Activated CD4-positive, alpha-beta T cell treated with anti-CD3 and anti-CD28 coated beads for 36 hours (primary cell): ENCODE measurements at regions not wholly inside any gene's neighbourhood (a gene's known extent, or its start where the extent isn't known, plus 50 kb on each side); places are given as distances from the start of the nearest gene placed in this dataset.
"Not testable (repeated sequence)": the region's sequence is repeated elsewhere in the genome, so short reads cannot be mapped to it uniquely, and the experiment has no call there.

Experiments
- ATAC-seq: fragments of 200-7000 bp; cut with Tn5 transposase; one replicate; pipeline ENCODE4 v1.10.0; 2021; ENCODE audit warnings: mild to moderate bottlenecking, moderate library complexity
- CTCF ChIA-PET: fragments of 350-600 bp; sonication (Branson Sonifier 250); formaldehyde crosslinking; loops from one replicate; lab custom pipeline; 2021; ENCODE audit warnings: antibody characterized with exemption; lab: Charles Lee
- POLR2A ChIA-PET: fragments of 350-600 bp; sonication (Branson Sonifier 250); formaldehyde crosslinking; loops from one replicate; lab custom pipeline; 2021; ENCODE audit warnings: antibody characterized with exemption, inconsistent platforms; lab: Charles Lee
- DNase-seq: peaks from one replicate; pipeline ENCODE4 v3.0.0-alpha.2; 2020
- H3K27ac Mint-ChIP-seq: one replicate; pipeline ENCODE4 v1.8.0; 2021; ENCODE audit warnings: mixed read lengths
- H3K27me3 Mint-ChIP-seq: one replicate; pipeline ENCODE4 v1.8.0; 2021; ENCODE audit warnings: mixed read lengths
- H3K36me3 Mint-ChIP-seq: one replicate; pipeline ENCODE4 v1.8.0; 2021; ENCODE audit warnings: low read depth, mixed read lengths
- H3K4me1 Mint-ChIP-seq: one replicate; pipeline ENCODE4 v1.8.0; 2021; ENCODE audit warnings: mixed read lengths
- H3K4me3 Mint-ChIP-seq: one replicate; pipeline ENCODE4 v1.8.0; 2021; ENCODE audit warnings: mild to moderate bottlenecking, moderate library complexity, mixed read lengths
- H3K9me3 Mint-ChIP-seq: one replicate; pipeline ENCODE4 v1.8.0; 2021; ENCODE audit warnings: low read depth, mixed read lengths
- intact Hi-C, 2 experiments: fragments of 100-400 bp; cut with DNase I in 1 of 2; cut with micrococcal nuclease in 1 of 2; formaldehyde crosslinking; loops; one replicate each; pipeline versions ENCODE4 v1.14.2 to v1.15.1; 2022 to 2024; cut with DNase I, micrococcal nuclease

GRCh38 chr2:87348556-87348955, 326.9 kb upstream of the PLGLB1 start:
- CTCF ChIA-PET, H3K4me1 Mint-ChIP-seq: not testable (repeated sequence)

GRCh38 chr2:87349006-87349405, 327.4 kb upstream of the PLGLB1 start:
- DNase-seq, H3K27me3 Mint-ChIP-seq, ATAC-seq, H3K9me3 Mint-ChIP-seq, H3K36me3 Mint-ChIP-seq, intact Hi-C loops, H3K27ac Mint-ChIP-seq, H3K4me3 Mint-ChIP-seq, POLR2A ChIA-PET, H3K4me1 Mint-ChIP-seq, CTCF ChIA-PET: not testable (repeated sequence)

More at GRCh38 chr2:87348556-87348955, 326.9 kb upstream of the PLGLB1 start:
- ATAC-seq, H3K9me3 Mint-ChIP-seq, H3K27ac Mint-ChIP-seq, H3K27me3 Mint-ChIP-seq, intact Hi-C loops, H3K36me3 Mint-ChIP-seq, DNase-seq, POLR2A ChIA-PET, H3K4me3 Mint-ChIP-seq: not testable (repeated sequence)

- intact Hi-C loops, result not testable (repeated sequence)
These were observed 330.7 kb upstream of the PLGLB1 start for GRCh38 chr2:87352178-87352934.

DNA sequence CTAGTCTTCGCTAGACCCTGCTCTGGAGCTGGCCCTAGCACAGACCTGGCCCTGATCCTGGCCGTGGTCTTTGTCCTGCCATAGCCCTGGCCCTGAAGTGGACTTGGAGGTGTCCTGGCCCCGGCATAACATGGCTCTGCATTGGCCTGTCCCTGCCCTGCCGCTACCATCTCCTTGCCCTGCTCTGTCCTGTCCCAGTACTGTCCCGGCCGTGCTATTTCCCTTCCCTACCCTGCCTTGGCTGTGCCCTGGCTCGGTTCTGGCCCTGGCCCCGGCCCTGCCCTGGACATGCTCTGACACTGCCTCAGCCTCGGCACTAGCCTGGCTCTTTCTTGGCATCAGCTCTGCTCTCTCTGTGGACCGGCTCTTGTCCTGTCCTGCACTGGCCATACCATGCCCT, 331.8 kb upstream of the PLGLB1 start:
- POLR2A ChIA-PET, DNase-seq, H3K36me3 Mint-ChIP-seq, CTCF ChIA-PET, ATAC-seq, intact Hi-C loops, H3K9me3 Mint-ChIP-seq, H3K4me3 Mint-ChIP-seq, H3K27ac Mint-ChIP-seq, H3K27me3 Mint-ChIP-seq, H3K4me1 Mint-ChIP-seq: not testable (repeated sequence)

More at GRCh38 chr2:87352178-87352934, 330.7 kb upstream of the PLGLB1 start:
- CTCF ChIA-PET, POLR2A ChIA-PET, H3K4me1 Mint-ChIP-seq, ATAC-seq, H3K4me3 Mint-ChIP-seq, DNase-seq, H3K27ac Mint-ChIP-seq, H3K9me3 Mint-ChIP-seq, H3K36me3 Mint-ChIP-seq, H3K27me3 Mint-ChIP-seq: not testable (repeated sequence)

- intact Hi-C loops, H3K4me1 Mint-ChIP-seq, H3K27me3 Mint-ChIP-seq, ATAC-seq, H3K4me3 Mint-ChIP-seq, H3K9me3 Mint-ChIP-seq, H3K36me3 Mint-ChIP-seq, POLR2A ChIA-PET, DNase-seq, H3K27ac Mint-ChIP-seq, CTCF ChIA-PET: not testable (repeated sequence)
These were observed 332.5 kb upstream of the PLGLB1 start for GRCh38 chr2:87354102-87354501.

DNA sequence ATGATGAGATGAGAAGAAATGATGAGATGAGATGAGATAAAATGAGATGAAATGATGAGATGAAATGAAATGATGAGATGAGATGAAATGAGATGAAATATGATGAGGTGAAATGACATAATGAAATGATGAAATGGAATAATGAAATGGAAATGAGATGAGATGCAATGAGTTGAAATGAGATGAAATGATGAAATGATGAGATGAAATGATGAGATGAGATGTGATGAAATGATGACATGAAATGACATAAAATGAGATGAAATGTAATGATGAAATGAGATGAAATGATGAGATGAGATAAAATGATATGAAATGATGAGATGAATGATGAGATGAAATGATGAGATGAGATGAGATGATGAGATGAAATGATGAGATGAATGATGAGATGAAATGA, 338.6 kb upstream of the PLGLB1 start:
- CTCF ChIA-PET, intact Hi-C loops, H3K36me3 Mint-ChIP-seq, DNase-seq, ATAC-seq, H3K27me3 Mint-ChIP-seq, H3K4me3 Mint-ChIP-seq, H3K27ac Mint-ChIP-seq, H3K9me3 Mint-ChIP-seq, POLR2A ChIA-PET, H3K4me1 Mint-ChIP-seq: not testable (repeated sequence)

DNA sequence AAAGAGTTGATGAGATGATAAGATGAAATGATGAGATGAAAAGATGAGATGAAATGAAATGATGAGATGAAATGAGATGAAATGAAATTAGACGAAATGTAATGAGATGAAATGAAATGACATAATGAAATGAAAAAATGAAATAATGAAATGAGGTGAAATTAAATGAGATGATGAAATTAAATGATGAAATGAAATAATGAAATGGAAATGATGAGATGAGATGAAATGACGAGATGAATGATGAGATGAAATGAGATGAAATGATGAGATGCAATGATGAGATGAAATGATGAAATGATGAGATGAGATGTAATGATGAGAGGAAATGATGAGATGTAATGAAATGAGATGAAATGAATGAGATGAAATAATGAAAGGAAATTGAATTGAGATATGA, 339.3 kb upstream of the PLGLB1 start:
- H3K4me3 Mint-ChIP-seq, CTCF ChIA-PET, H3K27me3 Mint-ChIP-seq, H3K36me3 Mint-ChIP-seq, DNase-seq, H3K4me1 Mint-ChIP-seq, POLR2A ChIA-PET, ATAC-seq, H3K9me3 Mint-ChIP-seq, H3K27ac Mint-ChIP-seq, intact Hi-C loops: not testable (repeated sequence)

GRCh38 chr2:87361805-87362204, 340.2 kb upstream of the PLGLB1 start:
- intact Hi-C loops, result not testable (repeated sequence)

GRCh38 chr2:87364379-87364778, 342.7 kb upstream of the PLGLB1 start:
- H3K27me3 Mint-ChIP-seq, CTCF ChIA-PET: not testable (repeated sequence)

More at GRCh38 chr2:87361805-87362204, 340.2 kb upstream of the PLGLB1 start:
- H3K4me3 Mint-ChIP-seq, H3K4me1 Mint-ChIP-seq, H3K36me3 Mint-ChIP-seq, ATAC-seq, DNase-seq, H3K27me3 Mint-ChIP-seq, POLR2A ChIA-PET, H3K9me3 Mint-ChIP-seq, CTCF ChIA-PET: not testable (repeated sequence)
- peak overlapping the region; percentile 37 for H3K27ac Mint-ChIP-seq

GRCh38 chr2:87365038-87365437, 343.4 kb upstream of the PLGLB1 start:
- CTCF ChIA-PET, H3K9me3 Mint-ChIP-seq, H3K27me3 Mint-ChIP-seq, ATAC-seq, intact Hi-C loops, H3K36me3 Mint-ChIP-seq, H3K4me3 Mint-ChIP-seq, H3K4me1 Mint-ChIP-seq, POLR2A ChIA-PET, H3K27ac Mint-ChIP-seq, DNase-seq: not testable (repeated sequence)

More at GRCh38 chr2:87364379-87364778, 342.7 kb upstream of the PLGLB1 start:
- H3K4me3 Mint-ChIP-seq, H3K36me3 Mint-ChIP-seq, DNase-seq, H3K4me1 Mint-ChIP-seq, POLR2A ChIA-PET, intact Hi-C loops, ATAC-seq, H3K27ac Mint-ChIP-seq, H3K9me3 Mint-ChIP-seq: not testable (repeated sequence)

DNA sequence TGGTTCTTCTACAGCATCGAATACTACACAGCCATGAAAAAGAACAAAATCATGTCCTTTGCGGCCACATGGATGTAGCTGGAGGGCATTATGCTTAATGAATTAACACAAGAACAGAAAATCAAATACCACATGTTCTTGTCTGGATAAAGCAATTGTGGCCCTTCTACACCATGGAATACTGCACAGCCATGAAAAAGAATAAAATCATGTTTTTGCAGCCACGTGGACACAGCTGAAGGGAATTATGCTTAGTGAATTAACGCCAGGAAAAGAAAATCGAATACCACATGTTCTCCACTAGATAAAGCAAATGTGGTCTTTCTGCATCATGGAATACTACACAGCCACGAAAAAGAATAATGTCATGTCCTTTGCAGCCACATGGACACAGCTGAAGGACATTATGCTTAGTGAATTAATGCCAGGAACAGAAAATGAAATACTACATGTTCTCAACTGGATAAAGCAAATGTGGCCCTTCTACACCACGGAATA, 361.8 kb upstream of the PLGLB2 start:
- POLR2A ChIA-PET, H3K4me3 Mint-ChIP-seq, H3K27ac Mint-ChIP-seq: not testable (repeated sequence)

DNA sequence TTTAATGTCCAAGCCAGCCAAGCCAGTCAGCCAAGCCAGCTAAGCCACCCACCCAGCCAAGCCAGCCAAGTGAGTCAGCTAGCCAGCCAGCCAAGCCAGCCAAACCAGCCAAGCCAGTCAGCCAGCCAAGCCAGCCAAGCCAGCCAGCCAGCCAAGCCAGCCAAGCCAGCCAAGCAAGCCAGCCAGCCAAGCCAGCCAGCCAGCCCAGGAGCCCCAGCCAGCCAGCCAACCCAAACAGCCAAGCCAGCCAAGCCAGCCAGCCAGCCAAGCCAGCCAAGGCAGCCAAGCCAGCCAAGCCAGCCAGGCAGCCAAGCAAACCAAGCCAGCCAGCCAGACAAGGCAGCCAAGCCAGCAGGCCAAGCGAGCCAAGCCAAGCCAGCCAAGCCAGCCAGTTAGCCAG, 352.1 kb upstream of the PLGLB2 start:
- H3K27me3 Mint-ChIP-seq, H3K9me3 Mint-ChIP-seq, intact Hi-C loops, H3K36me3 Mint-ChIP-seq, ATAC-seq, H3K4me1 Mint-ChIP-seq, H3K27ac Mint-ChIP-seq, DNase-seq, H3K4me3 Mint-ChIP-seq, POLR2A ChIA-PET, CTCF ChIA-PET: not testable (repeated sequence)

More for the DNA sequence above, 361.8 kb upstream of the PLGLB2 start:
- CTCF ChIA-PET, H3K4me1 Mint-ChIP-seq, H3K27me3 Mint-ChIP-seq, intact Hi-C loops, ATAC-seq, H3K36me3 Mint-ChIP-seq, DNase-seq, H3K9me3 Mint-ChIP-seq: not testable (repeated sequence)
